ENCODE measurements at regions not wholly inside any gene's neighbourhood (a gene's known extent, or its start where the extent isn't known, plus 50 kb on each side); places are given as distances from the start of the nearest gene placed in this dataset.

GRCh38 chr2:129716781-129717559 is 262.5 kb upstream of the RAB6C start:
- Histone ChIP-seq H3K27me3 (replicated peaks; ENCODE audit: control insufficient read depth, insufficient read depth, low read length, poor library complexity, severe bottlenecking) (peaks cover 5% of the 10 kb centered on the region), H3K9me3 (ENCODE audit: control insufficient read depth, low read length) (no peaks in the 10 kb centered on the region), H3K36me3 (ENCODE audit: control insufficient read depth, insufficient read depth, low read length) (no peaks in the 10 kb centered on the region), H3K27ac (ENCODE audit: insufficient read depth, low read length, poor library complexity, severe bottlenecking) (no peak overlapping the region), H3K4me3 (ENCODE audit: insufficient read depth, low read depth, low read length, poor library complexity, severe bottlenecking) (no peak overlapping the region), H3K4me1 (ENCODE audit: control insufficient read depth, insufficient read depth, low read length, poor library complexity, severe bottlenecking) (no peaks in the 10 kb centered on the region)
- DNase-seq, result no peak

- H3K27me3 ChIP-seq (replicated peaks; ENCODE audit: control insufficient read depth, insufficient read depth, low read length, poor library complexity, severe bottlenecking), result peaks cover 5% of the 10 kb centered on the region
- no peaks in the 10 kb centered on the region for H3K4me1 ChIP-seq (ENCODE audit: control insufficient read depth, insufficient read depth, low read length, poor library complexity, severe bottlenecking)
- no peak overlapping the region for H3K27ac ChIP-seq (ENCODE audit: insufficient read depth, low read length, poor library complexity, severe bottlenecking)
- no peaks in the 10 kb centered on the region for H3K9me3 ChIP-seq (ENCODE audit: control insufficient read depth, low read length)
- H3K4me3 ChIP-seq (ENCODE audit: insufficient read depth, low read depth, low read length, poor library complexity, severe bottlenecking), result no peak overlapping the region
- H3K36me3 ChIP-seq (ENCODE audit: control insufficient read depth, insufficient read depth, low read length), result no peaks in the 10 kb centered on the region
- DNase-seq, result no peak
These were observed 261.8 kb upstream of the RAB6C start for GRCh38 chr2:129717560-129718130.

- peaks cover 5% of the 10 kb centered on the region for H3K27me3 ChIP-seq (replicated peaks; ENCODE audit: control insufficient read depth, insufficient read depth, low read length, poor library complexity, severe bottlenecking)
These were observed 260.1 kb upstream of the RAB6C start for GRCh38 chr2:129719335-129719734.

GRCh38 chr2:129720360-129720759 is 259.1 kb upstream of the RAB6C start:
- H3K27me3 ChIP-seq (replicated peaks; ENCODE audit: control insufficient read depth, insufficient read depth, low read length, poor library complexity, severe bottlenecking), result peaks cover 5% of the 10 kb centered on the region

More at GRCh38 chr2:129719335-129719734, 260.1 kb upstream of the RAB6C start:
- no peaks in the 10 kb centered on the region for H3K36me3 ChIP-seq (ENCODE audit: control insufficient read depth, insufficient read depth, low read length)
- no peak for DNase-seq
- no peak overlapping the region for H3K27ac ChIP-seq (ENCODE audit: insufficient read depth, low read length, poor library complexity, severe bottlenecking)
- no peaks in the 10 kb centered on the region for H3K4me1 ChIP-seq (ENCODE audit: control insufficient read depth, insufficient read depth, low read length, poor library complexity, severe bottlenecking)
- no peaks in the 10 kb centered on the region for H3K9me3 ChIP-seq (ENCODE audit: control insufficient read depth, low read length)
- H3K4me3 ChIP-seq (ENCODE audit: insufficient read depth, low read depth, low read length, poor library complexity, severe bottlenecking), result no peak overlapping the region

GRCh38 chr2:129720761-129721160 is 258.7 kb upstream of the RAB6C start:
- no peak for DNase-seq
- H3K27ac ChIP-seq (ENCODE audit: insufficient read depth, low read length, poor library complexity, severe bottlenecking), result no peak overlapping the region
- H3K4me1 ChIP-seq (ENCODE audit: control insufficient read depth, insufficient read depth, low read length, poor library complexity, severe bottlenecking), result no peaks in the 10 kb centered on the region
- H3K4me3 ChIP-seq (ENCODE audit: insufficient read depth, low read depth, low read length, poor library complexity, severe bottlenecking), result no peak overlapping the region
- H3K27me3 ChIP-seq (replicated peaks; ENCODE audit: control insufficient read depth, insufficient read depth, low read length, poor library complexity, severe bottlenecking), result peaks cover 5% of the 10 kb centered on the region
- H3K36me3 ChIP-seq (ENCODE audit: control insufficient read depth, insufficient read depth, low read length), result no peaks in the 10 kb centered on the region
- H3K9me3 ChIP-seq (ENCODE audit: control insufficient read depth, low read length), result no peaks in the 10 kb centered on the region

More at GRCh38 chr2:129720360-129720759, 259.1 kb upstream of the RAB6C start:
- Histone ChIP-seq H3K27ac (ENCODE audit: insufficient read depth, low read length, poor library complexity, severe bottlenecking) (no peak overlapping the region), H3K36me3 (ENCODE audit: control insufficient read depth, insufficient read depth, low read length) (no peaks in the 10 kb centered on the region), H3K4me1 (ENCODE audit: control insufficient read depth, insufficient read depth, low read length, poor library complexity, severe bottlenecking) (no peaks in the 10 kb centered on the region), H3K9me3 (ENCODE audit: control insufficient read depth, low read length) (no peaks in the 10 kb centered on the region), H3K4me3 (ENCODE audit: insufficient read depth, low read depth, low read length, poor library complexity, severe bottlenecking) (no peak overlapping the region)
- no peak for DNase-seq

DNA sequence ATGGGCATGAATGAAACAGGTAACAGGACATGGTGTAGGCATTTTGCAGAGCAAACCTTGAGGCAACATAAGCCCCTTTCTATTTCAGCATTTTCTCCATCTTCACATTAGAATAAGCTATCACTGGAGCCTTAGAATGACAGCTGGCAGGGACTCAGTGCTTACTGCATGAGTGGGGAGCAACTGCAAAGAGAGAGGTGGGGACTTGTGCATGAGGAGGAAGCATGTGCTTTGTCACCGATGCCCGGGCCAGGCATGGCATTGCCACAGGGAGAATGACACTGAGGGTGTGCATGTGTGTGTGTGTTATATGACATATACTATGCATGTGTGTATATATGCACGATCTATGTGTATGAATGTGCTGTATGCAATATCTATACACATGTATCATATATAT is 258.2 kb upstream of the RAB6C start:
- Histone ChIP-seq H3K27ac (ENCODE audit: insufficient read depth, low read length, poor library complexity, severe bottlenecking) (no peak overlapping the region), H3K27me3 (replicated peaks; ENCODE audit: control insufficient read depth, insufficient read depth, low read length, poor library complexity, severe bottlenecking) (peaks cover 5% of the 10 kb centered on the region), H3K4me1 (ENCODE audit: control insufficient read depth, insufficient read depth, low read length, poor library complexity, severe bottlenecking) (no peaks in the 10 kb centered on the region), H3K9me3 (ENCODE audit: control insufficient read depth, low read length) (no peaks in the 10 kb centered on the region), H3K4me3 (ENCODE audit: insufficient read depth, low read depth, low read length, poor library complexity, severe bottlenecking) (no peak overlapping the region), H3K36me3 (ENCODE audit: control insufficient read depth, insufficient read depth, low read length) (no peaks in the 10 kb centered on the region)
- no peak for DNase-seq

- no peaks in the 10 kb centered on the region for H3K4me1 ChIP-seq (ENCODE audit: control insufficient read depth, insufficient read depth, low read length, poor library complexity, severe bottlenecking)
- H3K27me3 ChIP-seq (replicated peaks; ENCODE audit: control insufficient read depth, insufficient read depth, low read length, poor library complexity, severe bottlenecking), result peaks cover 5% of the 10 kb centered on the region
- no peak overlapping the region for H3K27ac ChIP-seq (ENCODE audit: insufficient read depth, low read length, poor library complexity, severe bottlenecking)
- H3K9me3 ChIP-seq (ENCODE audit: control insufficient read depth, low read length), result no peaks in the 10 kb centered on the region
- no peak for DNase-seq
- no peak overlapping the region for H3K4me3 ChIP-seq (ENCODE audit: insufficient read depth, low read depth, low read length, poor library complexity, severe bottlenecking)
- no peaks in the 10 kb centered on the region for H3K36me3 ChIP-seq (ENCODE audit: control insufficient read depth, insufficient read depth, low read length)
These were observed 257.6 kb upstream of the RAB6C start for GRCh38 chr2:129721846-129722245.

DNA sequence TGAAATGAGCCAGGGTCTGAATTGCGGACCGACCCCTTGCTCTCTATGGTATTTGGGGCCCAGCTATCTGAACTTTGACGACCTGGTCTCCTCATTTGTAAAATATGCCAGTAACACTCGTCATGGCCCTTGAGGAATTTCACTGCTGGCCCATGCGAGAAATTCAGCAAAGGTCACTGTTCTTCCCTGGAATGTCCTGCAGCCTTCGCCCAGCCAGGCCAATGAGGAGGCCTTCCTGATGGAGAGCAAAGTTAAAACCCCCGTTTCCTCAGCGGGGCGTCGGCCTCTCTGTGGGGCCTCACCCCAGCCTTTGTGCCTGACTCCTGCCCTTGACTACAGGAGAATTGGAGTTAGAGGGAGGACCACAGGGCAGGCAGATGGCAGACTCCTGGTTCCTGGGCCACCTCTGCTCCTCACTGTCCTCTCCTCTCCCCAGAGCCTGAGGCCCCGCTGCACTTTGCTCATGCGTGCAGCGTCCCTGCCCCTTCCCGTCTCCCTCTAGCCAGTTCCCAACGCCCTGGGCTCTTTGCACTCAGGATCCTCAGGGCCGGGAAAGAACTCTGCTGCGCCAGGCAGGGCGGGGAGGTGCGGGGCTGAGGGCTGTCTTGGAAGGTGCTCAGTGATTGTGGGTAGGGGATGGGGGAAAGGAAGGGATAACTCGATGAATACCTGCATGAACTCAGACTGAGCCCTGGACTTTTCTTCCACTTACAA is 257.0 kb upstream of the RAB6C start:
- Histone ChIP-seq H3K9me3 (ENCODE audit: control insufficient read depth, low read length) (no peaks in the 10 kb centered on the region), H3K4me3 (ENCODE audit: insufficient read depth, low read depth, low read length, poor library complexity, severe bottlenecking) (no peak overlapping the region), H3K36me3 (ENCODE audit: control insufficient read depth, insufficient read depth, low read length) (no peaks in the 10 kb centered on the region), H3K27ac (ENCODE audit: insufficient read depth, low read length, poor library complexity, severe bottlenecking) (no peak overlapping the region), H3K4me1 (ENCODE audit: control insufficient read depth, insufficient read depth, low read length, poor library complexity, severe bottlenecking) (no peaks in the 10 kb centered on the region), H3K27me3 (replicated peaks; ENCODE audit: control insufficient read depth, insufficient read depth, low read length, poor library complexity, severe bottlenecking) (peaks cover 5% of the 10 kb centered on the region)
- no peak for DNase-seq

GRCh38 chr2:129723277-129724020 is 256.0 kb upstream of the RAB6C start:
- no peak for DNase-seq
- no peaks in the 10 kb centered on the region for H3K4me1 ChIP-seq (ENCODE audit: control insufficient read depth, insufficient read depth, low read length, poor library complexity, severe bottlenecking)
- no peak overlapping the region for H3K27ac ChIP-seq (ENCODE audit: insufficient read depth, low read length, poor library complexity, severe bottlenecking)
- H3K9me3 ChIP-seq (ENCODE audit: control insufficient read depth, low read length), result no peaks in the 10 kb centered on the region
- peaks cover 5% of the 10 kb centered on the region for H3K27me3 ChIP-seq (replicated peaks; ENCODE audit: control insufficient read depth, insufficient read depth, low read length, poor library complexity, severe bottlenecking)
- no peak overlapping the region for H3K4me3 ChIP-seq (ENCODE audit: insufficient read depth, low read depth, low read length, poor library complexity, severe bottlenecking)
- no peaks in the 10 kb centered on the region for H3K36me3 ChIP-seq (ENCODE audit: control insufficient read depth, insufficient read depth, low read length)
